NCI-H82 (cell line): ENCODE measurements at regions not wholly inside any gene's neighbourhood (a gene's known extent, or its start where the extent isn't known, plus 50 kb on each side); places are given as distances from the start of the nearest gene placed in this dataset.
A peak's percentile ranks its signal among the peaks of the same experiment; 100 is the strongest.

ENCODE experiments used
- DNase-seq: peaks from one replicate; lab custom pipeline; 2025; lab: John Stamatoyannopoulos, UW

DNA sequence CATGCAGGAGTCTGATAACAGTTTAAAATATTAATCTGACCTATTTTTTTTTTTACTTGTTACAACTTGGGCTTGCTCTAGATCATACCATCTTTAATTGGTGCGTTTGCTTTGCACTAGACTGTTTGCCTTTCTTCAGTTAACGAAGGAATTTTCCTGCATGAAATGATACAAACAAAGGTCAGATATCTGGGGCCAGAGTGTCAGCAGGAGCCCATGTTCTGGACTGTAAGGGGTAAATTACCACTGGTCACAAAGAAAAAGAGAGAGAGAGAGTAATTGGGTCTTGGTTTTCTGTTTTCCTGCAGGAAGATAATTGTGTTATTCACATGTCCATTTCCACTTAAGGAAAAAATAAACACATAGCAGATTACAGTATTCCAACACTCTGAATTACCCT is 399.4 kb upstream of the MARCKS start:
- no peak for DNase-seq

DNA sequence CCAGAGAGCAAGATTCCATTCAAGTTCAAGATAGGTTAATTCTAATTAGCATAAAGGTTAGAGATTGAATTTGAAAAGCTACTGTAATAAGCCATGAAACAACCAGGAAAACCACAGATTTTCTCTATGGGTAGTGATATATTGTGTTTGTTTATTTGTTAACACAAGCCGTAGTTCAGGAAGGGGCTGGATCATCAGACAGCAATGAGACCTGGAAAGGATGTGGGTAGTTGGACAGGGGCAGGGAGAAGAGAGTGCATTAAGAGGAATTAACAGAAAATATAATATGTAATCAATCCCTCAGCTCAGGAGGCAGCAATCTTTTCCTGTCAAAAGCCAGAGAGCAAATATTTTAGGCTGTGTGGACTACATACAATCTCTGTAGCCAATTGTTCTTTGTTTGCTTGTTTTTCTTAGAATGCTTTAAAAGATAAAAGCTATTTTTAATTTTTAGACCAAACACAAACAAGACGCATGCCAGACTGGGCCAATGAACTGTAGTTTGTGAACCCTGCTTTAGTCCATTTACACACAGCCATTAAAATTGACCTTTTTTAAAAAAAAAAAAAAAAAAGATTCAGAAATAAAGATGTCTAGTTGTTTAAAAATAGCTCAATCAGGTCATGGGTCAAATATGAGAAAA is 398.7 kb upstream of the MARCKS start:
- DNase-seq = no peak

DNA sequence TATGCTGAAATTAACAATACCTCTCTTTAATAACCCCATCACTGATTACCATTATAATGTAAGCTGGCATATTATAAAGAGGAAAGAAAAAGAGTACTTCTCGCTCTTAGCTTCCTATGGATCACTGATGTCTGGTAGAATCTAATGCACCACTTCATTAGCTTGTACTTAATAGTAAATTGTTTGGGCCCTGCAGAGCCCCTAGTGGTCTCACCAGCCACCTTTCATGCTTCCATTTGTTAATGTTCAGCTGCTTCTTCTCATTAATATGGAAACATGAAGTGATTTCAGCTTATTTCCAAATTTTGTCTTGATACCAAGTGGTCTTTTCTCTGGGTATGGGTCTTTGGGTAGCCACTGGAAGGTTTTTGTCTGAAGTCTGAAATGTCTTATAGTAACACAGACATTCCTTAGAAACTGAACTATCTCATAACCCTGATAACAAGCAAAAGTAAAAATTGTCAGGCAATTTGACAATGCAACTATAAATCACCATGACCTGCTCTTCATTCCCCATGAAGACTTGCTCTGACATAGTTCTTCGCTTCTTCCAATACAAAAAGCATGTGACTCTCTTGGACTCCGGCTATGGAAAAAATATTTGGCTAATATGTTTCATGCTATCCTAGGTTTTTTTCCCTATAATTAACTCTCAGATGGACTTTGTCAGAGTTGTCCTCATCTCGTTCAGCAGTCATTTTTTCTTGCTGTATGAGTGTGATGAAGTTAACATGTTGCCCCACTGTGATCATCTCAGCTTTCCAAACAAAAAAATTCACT is 395.8 kb upstream of the MARCKS start:
- DNase-seq = peak; percentile 52

DNA sequence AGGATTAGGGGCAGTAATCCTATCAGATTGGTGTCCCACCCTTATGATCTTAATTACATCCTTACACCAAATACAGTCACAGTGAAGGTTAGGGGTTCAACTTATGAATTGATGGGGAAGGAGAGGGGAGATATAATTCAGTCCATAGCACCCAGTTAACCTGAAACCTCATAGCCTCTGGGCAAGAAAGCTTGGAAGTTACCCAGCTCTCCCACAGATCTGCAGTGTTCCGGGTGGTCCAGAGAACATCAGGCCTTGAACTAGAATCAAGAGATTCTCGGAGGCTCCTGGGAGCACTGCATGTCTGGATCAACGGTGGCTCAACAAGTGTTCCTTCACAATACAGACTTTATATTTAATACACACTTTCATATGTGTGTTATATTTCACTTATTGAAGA is 392.6 kb upstream of the MARCKS start:
- no peak for DNase-seq

DNA sequence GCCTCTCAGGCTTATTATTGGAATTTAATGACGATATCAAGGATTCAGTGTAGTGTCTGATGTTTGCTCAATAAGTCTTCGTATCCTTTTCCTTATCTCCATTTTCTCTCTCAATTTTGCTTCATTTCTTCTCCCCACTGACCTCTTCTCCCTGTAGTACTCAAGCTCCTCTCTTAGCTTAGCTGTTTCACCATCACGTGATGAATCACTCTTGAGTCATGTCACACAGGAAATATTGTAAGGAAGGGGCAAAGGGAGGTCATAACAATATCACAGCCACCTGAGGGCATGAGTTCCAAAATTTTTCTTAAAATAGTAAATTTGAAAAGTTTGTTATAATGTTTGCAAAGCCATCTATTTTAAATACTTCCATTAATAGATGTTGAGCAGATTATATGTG is 392.2 kb upstream of the MARCKS start:
- no peak for DNase-seq

DNA sequence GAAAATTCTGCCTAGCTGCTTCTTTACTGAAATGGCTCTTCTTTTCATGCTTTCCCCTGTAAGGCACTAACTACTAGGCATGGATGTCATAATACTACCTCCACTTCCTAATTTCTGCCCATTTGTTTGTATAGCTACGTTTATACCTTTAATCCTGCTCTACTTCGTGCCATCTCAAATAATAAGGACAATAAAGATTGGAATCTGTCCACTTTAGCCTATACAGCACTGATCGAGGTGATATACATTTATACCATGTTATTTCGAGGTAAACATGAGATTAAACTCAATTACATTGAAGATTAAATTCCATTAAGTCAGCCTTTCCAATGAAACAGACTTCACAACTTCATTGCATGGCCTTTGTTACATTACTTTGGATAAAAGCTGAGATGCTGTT is 390.6 kb upstream of the MARCKS start:
- DNase-seq = no peak

DNA sequence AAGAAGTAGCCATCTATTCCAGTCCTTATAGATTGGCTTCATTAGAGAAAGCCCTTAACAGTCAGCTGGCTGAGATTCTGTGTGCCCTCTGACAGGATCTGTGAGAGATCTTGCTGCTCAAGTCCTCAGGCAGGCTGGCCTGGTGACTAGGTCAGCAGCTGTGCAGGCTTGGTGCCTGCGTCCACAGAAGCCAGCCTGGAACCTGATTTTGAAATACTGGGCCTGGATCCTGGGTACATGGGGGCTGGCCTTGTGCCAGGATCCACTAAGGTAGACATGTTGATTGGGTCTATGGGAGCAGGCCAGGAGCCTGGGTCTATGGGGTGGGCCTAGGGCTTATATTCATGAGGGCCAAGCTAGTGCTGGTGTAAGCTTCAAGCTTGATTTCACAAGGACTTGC is 381.8 kb upstream of the MARCKS start:
- DNase-seq = no peak

DNA sequence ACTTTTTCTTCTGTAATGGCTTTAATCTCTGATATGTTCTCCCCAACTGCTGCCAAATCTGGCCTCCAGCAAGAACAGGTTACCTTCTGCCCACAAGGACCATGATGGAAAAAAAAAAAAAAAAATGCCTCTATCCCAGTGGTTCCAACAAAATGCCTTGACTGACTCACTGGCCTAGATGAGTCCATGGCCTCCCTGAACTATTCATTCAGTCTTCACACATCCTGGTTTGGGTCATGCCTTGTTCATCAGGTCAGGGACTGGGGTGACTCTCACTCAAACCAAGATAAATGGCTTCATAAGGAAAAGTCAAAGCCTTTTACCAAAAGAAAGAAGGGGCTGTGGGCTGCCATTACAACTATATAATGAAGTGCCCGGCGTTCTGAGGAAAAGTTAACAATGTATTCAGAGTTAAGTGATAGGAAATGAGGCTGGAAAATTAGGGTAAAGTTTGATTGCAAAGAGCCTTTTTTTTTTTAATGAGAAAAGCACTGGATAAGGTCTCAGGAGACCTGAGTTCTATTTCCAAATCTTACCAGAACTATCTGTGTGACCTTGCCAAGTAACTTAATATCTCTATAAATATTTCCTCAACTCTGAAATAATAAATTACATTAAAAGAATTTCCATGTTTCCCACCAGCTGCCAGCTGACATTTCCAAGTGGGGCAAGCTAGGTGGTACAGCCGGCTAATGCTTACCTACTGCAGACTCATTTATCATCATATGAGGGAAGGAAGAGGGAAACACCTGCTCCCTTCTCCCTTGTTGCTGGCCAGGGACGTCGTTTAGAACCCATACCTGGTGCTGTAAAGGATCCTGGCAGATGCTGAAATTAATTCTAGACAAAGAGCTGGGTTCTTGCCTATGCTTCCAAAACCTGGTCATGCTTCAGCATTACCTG is 380.0 kb upstream of the MARCKS start:
- no peak for DNase-seq

DNA sequence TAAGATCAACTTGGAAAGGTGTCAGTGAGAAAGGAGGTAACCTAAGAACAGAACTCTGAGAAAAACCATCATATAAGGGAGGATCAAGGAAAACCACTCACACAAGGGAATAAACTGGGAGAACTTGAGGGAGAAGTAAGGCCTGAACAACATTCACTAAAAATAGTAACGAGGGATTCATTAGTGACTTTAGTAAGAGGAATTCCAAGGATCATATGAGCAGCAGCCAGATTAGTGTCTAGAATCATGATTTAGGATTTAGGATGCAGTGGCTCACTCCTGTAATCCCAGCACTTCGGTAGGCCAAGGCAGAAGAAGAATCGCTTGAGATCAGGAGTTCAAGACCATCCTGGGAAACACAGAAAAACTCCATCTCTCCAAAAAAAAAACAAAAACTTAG is 376.5 kb upstream of the MARCKS start:
- no peak for DNase-seq

DNA sequence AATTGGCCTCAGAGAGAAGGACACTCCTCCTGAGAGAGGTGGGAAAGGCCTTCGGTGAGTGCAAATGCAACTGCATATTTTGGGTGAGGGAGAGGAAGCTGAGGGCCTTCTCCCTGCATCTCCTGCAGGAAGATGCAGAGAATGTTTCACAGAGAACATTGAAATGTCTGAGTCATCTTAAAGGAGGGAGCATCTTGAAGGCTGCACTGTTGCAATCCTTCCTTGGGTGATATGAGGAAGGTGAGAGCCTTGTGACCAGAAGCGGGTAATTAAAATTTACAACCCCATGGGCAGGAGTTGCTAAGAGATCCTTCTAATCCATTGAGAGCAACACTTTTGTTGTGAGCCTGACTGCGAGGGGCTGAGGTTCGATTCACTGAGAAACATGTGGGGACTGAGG is 375.7 kb upstream of the MARCKS start:
- no peak for DNase-seq

DNA sequence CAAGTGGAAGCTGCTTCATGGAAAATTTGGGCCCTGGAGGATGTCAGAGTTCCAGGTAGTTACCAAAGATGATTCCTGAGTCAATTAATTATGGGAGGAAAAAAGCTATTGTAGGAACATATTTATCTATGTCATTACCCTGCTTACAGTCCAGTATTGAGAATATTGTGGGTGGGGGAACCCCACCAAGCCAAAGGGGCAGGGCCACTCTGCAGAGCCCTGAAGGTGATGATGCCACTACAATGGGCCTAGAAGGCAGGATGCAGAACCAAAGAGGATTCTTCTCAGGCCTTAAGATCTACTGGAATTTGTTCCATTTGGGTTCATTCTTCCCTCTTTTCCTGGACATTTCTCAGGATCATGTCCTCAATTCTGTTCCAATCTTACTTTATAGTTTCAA is 375.2 kb upstream of the MARCKS start:
- DNase-seq = no peak

DNA sequence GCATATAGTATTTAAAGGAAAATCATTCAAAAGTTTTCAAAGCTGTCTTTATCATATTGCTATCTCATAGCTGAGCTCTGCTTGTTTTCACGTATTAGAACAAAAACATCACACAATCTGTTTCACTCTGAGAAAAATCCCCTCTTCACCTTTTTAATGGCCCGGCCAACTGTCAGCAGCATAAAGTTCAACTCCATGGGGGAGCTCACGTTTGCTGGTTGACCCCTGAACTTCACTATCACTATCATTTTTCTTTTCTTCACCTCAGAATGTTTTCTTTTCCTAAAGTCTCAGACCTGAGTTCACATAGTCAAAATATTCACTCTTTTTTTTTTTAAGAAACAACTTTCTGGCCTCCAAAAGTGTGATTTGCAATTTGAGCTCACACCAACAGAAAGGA is 374.4 kb upstream of the MARCKS start:
- DNase-seq = no peak

DNA sequence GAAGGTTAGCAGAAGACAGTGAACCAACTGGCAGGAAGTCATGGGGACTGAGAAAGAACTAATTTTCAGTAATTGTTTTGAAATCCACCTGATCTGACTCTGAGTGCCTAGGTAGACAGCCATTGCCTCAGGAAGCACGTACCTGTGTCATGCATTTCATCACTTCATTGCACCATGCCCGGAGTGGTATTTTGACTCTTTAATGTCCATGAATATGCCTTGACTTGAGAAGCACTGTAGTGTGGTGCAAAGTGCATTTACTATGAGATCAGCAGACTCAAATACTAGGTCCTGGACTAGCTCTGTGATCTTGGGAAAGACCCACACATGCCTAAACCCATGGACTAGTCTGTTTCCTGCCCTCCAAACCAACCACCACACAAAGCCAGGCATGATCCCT is 370.9 kb upstream of the MARCKS start:
- DNase-seq = no peak

DNA sequence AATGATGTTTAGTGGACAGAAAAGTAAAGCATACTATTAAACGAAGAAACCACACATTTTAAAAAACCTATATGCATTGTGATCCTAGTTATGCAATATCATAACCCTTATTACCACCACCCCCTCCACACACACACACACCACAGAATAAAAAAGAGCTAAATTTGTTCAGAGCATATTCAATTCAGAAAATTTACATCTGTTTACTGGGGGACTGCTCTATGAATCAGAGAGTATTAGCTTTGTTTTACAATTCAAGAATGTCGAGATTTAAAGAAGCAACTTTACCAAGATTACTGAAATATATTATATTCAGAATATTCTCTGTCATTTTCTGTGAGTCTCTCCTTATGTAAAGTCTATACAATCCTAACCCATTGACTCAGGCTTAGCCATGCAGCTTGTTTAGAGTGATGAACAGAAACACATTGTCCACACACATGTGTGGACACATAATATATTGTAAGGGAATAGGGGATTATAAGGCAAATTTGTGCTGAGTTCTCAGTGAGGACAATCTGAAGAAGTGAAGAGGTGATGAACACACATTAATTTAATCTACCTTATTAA is 369.6 kb upstream of the MARCKS start:
- DNase-seq = no peak

DNA sequence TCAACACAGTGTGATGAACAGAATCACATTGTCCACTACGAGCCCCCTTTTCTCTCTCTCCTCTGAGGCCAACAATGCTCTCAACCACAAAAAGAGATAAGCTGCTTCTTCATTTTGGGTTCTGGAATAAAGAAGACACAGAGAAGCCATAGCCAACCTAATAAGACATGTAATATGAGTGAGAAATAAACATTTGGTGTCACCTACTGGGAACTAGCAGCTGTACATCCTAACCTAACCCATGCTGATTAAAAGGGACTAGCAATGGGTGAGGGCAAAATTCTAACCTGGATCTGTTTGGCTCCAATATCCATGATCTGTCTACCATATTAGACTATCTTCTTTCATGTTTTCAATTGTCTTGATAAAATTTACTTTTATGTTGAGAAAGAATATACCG is 369.1 kb upstream of the MARCKS start:
- DNase-seq = no peak

DNA sequence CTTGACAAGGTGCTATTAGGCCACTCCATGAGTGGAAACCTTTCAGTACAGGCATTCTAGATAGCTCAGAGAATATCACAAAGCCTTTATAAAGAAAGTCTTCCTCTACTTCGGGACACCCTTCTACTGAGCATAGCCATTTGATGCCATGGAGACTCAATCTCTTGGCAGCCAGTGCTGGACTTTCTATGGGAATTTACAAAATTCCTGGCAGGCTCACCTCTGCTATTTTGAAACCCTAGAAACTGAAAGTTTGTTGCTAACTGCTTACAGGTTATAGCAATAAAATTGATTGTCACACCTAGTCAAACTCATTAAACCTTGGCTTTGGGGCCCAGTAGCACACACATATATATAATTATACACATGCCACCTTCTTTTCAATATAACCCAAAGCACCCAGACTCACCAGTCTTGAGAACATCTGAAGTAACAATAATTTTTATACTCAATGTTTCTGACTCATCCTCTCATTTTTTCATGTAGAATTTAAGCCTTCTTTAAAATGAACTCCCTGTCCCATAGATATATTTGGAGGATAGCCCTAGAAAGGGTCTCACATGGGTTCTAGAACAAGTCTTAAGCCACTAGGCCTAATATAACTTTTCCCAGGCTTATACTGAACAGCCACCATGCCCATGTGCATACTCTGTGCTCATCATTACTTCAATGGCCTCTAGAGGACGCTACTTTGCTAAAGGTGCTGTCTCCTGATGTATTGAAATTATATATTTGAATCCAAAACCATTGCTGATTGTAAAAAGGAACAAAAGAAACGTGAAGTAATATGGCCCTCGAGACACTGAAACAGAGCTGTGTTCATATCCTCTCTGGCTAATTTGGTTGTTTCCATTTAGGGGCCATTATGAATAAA is 368.1 kb upstream of the MARCKS start:
- no peak for DNase-seq

DNA sequence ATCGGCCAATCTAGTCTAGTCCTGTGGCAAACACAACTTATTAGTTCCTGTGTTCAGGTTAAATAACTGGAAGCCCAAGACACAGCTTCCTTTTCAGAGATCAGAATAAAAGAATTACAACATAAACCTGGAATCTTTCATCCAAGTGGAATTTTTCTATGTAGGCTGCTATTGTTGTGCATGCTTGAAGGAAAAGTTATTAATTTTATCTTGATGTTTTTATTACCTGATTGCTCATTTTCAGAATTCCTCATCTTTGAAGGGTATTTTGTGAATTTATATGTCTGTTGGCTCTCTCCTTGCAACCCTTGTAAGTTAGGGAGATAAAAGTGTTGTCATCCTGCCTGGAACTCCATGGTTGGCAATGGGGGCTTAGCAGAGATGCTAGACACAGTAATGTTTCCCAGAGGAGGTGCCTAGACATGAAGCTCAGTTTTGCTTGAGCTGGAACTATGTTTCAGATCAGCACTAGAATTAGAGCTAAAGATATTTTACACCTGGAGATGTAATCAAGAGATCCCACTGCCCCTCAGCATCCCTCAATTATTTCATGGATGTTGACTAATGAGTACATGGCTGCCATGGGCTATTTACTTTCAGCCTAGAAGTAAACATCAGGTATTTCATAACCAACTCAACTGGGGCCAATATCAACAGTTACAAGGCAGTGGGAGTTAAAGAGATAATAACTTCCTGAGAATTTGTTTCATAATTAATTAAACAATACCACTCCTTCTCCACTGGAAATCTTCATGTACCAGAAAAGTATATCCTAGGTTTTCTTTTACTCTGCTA is 367.0 kb upstream of the MARCKS start:
- no peak for DNase-seq

DNA sequence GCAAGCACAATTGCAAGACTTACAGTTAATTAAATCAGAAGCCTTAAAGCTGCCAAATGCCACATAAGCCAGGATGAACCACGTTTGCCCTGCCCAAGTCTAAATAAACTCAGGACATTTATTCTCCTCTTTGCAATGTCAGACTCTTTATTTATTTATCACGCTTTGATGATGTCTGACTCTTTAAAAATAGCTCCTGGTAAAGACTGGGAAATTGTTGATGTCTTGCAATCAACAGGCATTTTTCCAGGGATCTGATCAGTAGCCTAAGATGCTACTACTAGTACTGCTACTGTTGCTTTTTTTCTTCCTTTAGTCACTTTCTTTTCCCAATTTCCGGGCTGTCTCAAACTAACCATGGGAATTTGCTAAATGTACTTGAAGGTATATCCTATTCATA is 365.8 kb upstream of the MARCKS start:
- peak; percentile 20 for DNase-seq

DNA sequence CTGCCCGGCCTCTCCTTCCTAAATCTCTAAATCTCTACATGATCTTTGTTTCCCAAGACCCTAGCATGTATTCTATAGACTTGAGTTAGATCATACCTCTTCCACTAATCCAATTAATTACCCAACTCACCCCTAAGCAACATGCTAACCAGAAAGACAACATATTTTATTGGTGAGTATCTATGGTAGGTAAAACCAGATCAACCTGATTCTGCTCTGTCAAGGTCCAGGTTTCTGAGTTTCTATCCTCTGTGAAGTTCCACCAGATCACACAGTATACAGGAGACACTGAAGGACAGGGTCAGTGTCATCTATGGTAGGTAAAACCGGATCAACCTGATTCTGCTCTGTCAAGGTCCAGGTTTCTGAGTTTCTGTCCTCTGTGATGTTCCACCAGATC is 363.2 kb upstream of the MARCKS start:
- no peak for DNase-seq

DNA sequence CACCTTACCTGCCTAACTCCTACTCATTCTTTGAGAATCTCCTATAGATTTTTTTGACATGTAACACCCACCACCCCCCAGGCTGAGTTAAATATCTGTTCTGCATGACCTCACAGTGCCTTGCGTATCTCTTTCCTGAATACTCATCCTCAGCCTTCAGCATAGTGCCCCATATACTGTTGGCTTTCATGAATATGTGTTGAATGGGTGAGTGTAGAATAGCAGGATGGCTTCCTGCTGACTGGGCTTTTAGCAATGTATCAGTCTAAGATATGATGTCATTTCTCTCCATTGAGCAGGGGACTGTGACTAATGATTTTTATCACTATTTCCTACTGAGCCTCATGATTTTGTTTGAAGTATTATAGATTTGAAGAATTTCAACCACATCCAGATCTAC is 361.6 kb upstream of the MARCKS start:
- DNase-seq = no peak

DNA sequence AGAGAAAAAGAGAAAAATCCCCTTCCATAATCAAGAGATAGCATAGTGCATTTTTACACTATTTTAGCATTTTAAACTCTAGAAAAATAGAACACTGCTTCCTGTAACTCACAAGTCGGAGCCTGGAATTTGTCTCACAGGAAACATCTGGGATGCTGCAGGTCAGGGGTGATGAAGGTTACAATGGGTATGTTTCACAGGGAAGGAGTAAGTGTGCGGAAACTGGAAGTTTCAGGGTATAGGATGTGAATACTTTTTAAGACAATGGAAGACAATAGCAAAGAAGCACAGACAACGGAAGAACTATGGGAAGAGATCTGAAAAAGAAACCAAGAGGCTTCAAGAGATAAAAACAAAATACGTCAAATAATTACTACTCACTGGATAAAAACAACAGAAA is 361.0 kb upstream of the MARCKS start:
- no peak for DNase-seq
